ENCODE measurements at regions not wholly inside any gene's neighbourhood (a gene's known extent, or its start where the extent isn't known, plus 50 kb on each side); places are given as distances from the start of the nearest gene placed in this dataset.
"Not testable (repeated sequence)": the region's sequence is repeated elsewhere in the genome, so short reads cannot be mapped to it uniquely, and the experiment has no call there.

- not testable (repeated sequence) for TF ChIP-seq CTCF, POLR2A, EP300, POLR2AphosphoS5 (IDR thresholded peaks at IDR 0.05)
These were observed 109.4 kb upstream of the SFSWAP start for GRCh38 chr12:131601499-131601898.

Measured in suprapubic skin (tissue), 4 donors.